ENCODE measurements at regions not wholly inside any gene's neighbourhood (a gene's known extent, or its start where the extent isn't known, plus 50 kb on each side); places are given as distances from the start of the nearest gene placed in this dataset.
A peak's percentile ranks its signal among the peaks of the same experiment; 100 is the strongest.

DNA sequence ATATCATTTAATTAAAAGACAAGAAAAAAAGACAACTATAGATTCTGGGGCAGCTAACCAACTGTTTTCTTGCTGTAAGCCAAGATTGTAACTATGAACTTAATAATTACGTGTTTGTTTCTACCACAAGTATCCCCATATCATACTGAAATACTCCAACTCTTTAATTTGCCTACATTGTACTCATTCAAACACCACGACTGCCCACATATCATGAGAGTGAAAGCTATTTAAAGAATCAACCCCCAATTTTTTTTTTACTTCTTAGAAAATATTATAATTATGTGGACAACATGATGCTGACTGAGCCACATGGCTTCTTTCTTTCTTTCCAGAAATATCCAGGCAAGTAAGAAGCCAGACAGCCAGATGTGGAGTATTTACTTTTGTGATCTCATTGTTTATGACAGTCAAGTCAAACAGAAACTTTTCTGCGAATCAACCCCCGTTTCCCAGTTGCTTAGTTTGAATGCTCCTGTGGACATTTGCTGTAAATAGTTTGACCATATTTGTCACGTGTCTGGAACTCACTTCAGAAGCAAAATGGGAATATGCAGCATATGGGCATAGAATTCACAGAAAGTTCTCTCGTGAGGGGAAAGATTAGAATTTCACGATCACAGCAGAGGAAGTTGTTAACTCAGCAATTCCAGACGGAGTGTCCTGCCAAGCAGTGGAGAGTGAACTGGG is 126.8 kb upstream of the PSMD7 start:
- DNase-seq, result no peak

DNA sequence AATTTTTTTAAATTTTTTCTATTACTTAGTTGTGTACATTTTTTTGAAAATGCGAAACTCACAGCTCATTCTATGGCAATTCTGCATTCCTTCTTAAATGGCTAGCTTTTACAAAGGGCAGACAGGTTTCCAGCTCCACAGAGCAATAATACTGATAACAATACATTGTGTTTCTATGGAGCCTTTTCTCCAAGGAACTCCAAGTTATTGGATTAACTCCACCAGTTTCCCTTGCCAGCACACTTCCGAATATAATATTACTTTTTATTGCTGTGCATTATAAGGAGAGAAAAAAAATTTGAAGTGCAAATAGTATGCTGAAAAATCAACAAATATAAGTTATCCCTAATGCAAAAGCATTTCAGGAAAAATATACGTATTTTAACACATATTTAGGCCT is 127.5 kb upstream of the PSMD7 start:
- DNase-seq, result no peak

DNA sequence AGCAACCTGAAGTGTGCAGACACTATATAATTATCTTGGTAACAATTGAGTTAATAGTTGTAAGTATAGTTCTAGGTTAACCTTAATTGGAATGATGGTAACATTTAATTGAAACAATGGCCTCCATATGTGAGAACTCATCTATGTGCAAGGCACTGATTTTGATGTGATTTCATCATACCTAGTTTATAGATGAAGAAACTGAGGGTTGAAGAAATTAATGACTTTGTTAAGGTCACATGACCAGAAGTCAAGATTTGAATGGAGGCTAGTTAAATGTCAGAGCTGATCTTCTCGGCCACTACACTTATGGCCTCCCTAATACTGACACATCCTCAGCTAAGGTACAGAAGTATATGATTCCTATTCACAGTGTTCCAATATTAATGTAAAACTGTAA is 128.2 kb upstream of the PSMD7 start:
- DNase-seq, result no peak

DNA sequence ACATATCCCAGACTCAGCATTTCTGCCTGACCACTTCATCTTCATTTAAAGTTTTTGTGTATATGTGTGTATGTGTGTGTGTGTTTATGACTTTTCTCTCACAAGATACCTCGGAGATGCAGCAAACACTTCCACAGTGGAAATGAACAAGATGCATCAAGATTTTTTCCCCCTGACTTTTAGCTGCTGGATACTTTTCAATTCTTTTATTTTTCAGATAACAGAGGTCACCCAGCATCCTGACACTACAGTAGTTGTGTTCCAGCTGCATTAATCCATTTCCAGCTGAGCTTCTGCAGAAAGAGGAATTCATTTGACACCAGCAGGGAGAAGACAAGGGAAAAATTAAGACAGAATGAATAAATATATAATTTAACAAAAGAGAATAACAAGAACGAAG is 130.2 kb upstream of the PSMD7 start:
- DNase-seq, result no peak

DNA sequence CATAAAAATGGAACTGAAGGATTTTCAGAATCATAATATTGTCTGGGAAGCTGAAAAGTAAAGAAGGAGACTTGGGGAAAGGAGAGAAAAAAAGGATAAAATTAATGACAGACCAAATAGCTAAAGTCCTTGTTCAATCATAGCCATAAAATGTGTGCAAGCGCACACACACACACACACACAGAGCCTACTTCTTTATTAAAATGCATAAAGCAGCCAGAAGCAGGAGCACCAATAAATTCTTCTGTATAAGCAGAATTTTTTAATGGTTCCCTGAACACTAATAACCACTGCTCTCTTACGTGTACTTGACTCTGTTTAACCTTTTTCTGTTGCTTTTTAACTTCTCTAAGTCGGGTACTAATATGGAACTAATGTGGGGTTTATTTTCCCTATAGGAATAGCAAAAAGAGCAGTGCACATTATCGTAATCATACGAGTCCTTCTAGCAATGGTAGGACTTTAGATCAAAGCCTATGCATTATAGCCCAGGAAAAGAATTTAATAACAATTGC is 131.0 kb upstream of the PSMD7 start:
- no peak for DNase-seq

DNA sequence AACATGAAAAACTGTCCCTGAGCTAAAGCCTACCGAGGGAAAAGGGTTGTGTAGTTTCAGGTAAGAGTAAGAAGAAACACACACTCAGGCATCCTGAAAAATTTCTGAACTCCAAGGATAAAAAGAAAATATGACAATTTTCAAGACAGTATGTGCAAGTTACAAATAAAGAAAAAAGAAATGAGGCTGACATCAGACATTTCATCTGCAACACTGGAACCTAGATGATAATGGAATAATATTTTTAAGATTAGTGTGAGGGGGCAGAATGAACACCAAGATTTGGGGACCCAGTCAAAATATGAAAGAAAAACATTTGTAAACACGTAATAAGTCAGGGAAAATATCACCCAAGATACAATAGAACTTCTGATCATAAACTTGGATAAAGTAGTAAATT is 135.9 kb upstream of the PSMD7 start:
- DNase-seq, result no peak

DNA sequence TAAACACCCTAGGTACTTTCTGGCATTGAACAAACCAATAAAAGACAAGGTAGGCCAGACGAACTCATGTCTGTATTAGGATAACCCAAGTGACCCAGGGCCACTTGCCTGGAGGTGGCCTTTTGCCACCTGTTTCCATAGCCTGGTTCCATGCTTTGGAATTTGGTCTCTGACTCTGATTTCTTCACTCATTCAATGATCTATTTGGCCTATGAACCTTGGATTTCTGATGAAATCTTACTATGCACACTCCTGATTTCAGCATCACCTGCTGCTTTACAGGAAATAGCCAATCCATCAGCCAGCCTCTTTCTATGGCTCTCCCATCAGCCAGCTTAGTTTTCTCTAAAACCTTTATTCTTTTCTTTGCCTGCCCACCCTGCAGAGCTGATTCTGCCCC is 142.8 kb upstream of the PSMD7 start:
- no peak for DNase-seq

DNA sequence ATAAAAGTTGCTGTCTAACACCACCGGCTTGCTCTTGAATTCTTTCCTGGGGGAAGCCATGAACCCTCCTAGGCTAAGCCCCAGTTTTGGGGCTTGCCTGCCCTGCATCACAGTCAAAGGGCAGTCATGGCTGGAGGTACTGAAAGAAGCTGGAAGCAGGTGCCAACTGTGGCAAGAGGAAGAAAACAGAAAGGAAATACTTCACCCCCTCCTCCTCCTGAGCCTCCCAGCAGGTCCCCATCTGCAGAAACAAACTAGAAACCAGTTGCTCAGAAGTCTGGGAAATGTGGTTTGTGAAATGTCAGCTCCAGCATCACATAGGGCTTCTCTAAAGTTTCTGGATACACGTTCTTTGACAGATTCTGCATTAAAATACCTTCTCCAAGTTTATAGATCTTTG is 150.0 kb upstream of the PSMD7 start:
- DNase-seq, result no peak

DNA sequence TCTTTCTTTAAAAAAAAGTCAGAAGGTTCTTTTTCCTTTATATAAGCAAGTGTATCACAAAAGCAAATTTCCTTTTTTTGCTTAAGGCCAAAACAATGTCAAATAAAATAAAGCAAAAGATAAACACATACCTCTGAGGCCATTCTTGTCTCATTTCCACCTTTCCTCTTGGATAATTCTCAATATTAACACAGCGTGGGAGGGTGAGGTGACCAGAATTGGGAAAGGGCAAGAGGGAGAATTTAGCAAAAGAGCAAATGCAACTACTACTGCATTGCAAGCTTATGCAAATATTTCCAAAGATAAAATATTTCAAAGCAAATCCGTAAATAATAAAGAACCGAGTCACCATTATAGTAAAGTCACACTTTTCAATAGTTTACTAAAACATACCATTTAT is 153.4 kb upstream of the PSMD7 start:
- no peak for DNase-seq

DNA sequence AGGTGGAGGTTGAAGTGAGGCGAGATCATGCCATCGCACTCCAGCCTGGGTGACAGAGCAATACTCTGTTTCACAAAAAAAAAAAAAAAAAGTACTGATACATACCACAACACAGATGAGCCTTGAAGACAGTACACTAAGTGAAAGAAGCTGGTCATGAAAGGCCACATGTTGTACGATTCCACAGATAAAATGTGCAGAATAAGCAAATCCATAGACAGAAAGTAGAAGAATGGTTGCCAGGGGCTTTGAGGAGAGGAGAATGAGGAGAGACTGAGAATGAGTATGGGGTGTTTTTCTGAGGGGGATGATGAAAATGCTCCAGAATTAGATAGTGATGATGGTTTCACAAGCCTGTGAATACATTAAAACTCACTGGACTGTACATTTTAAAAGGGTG is 155.6 kb upstream of the PSMD7 start:
- no peak for DNase-seq

DNA sequence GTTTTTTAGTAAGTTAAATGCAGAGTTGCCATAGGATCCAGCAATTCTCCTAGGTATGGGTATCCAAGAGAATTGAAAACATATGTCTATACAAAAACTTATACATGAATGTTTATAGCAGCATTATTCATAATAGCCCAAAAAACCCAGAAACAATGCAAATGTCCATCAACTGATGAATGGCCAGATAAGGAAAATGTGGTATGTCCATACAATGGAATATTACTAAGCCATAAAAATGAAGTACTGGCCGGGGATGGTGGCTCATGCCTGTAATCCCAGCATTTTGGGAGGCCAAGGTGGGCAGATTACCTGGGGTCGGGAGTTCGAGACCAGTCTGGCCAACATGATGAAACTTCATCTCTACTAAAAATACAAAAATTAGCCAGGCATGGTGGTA is 156.1 kb upstream of the PSMD7 start:
- DNase-seq, result no peak

DNA sequence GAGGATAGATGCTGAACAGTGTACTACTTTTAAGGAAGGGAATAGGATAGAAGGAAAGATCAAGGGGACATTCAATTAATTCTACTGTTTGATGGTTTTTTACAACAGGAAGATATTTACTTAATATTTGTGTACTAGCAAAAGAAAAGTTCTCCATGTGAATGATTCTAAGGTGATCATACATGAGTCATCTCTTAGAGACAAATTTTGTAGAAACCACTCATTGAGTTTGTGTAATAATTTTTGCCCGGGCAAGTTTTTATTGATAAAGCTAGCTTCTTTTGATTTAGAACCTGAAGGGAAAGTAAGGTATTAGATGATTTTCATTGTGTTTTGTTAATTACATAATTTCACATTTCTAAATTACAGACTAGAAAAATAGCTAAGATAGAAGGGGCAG is 172.8 kb upstream of the PSMD7 start:
- DNase-seq, result no peak

DNA sequence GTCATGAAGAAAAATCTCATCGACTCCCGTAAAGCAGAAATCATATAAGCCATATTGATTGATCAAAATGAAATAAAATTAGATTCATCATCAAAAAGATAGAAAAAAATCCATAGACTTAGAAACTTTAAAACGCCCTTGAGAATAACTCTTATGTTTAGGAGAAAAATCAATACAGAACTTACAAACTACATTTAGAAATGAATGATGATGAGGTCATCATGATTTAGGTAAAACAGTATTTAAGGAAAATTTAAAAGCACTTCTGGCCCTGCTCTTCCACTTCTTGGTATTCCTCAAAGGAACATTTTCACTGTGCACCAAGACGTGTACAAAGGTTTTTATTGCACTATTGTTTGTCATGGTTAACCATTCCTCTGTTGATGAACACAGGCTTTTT is 173.4 kb upstream of the PSMD7 start:
- DNase-seq, result no peak

DNA sequence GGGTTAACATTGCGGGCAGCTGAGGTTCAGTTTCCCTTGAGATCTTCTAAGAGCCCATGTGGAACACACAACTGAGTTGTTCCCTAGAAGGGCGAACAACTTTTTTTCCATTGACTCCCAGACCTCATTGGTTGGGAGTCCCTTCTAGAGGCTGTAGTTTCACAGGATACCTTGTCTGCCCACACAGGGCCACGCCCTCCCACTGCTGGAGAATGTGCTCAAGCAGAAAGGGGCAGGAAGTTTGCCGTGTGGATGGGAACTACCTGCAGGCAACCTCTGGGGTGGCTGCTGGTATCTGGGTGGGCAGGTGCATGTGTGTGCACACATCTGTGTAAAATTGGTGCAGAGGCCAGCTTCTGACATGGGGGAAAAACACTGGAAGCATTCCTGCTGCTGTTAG is 178.8 kb upstream of the PSMD7 start:
- DNase-seq, result no peak

DNA sequence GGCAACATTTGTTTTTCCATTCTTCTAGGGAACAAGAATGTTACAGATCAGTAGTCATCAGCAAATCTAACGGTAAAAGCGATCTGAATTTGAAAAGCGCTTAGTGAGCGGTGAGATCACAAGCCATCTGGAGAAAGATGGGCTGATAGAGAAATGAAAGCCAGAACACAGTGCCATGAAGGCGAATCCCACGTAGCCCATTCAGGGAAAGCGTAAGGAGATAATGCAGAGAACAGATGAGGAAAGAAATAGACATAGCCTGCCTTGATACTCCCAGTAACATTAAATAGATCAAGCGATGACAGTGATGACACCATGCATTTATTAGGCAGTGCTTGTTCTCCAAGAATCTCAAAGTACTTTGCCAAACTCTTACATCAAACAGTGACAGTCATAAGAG is 183.1 kb upstream of the PSMD7 start:
- no peak for DNase-seq

DNA sequence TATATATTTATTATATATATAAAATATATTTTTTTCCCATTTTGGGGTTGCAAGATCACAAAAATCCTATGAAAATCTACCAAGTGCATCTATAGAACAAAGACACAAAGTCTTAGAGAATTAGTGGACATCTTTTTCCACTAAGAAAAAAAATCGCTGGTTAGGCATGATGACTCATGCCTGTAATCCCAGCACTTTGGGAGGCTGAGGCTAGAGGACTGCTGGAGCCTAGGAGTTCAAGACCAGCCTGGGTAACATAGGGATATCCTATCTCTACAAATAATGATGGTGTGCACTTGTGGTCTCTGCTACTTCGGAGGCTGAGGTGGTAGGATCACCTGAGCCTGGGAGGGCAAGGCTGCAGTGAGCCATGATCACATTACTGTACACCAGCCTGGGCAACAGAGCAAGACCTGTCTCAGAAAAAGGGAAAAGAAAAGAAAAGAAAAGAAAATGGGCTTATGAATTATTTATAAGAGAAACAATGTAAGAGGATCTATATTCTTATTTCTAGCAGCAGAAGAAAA is 185.1 kb upstream of the PSMD7 start:
- no peak for DNase-seq

DNA sequence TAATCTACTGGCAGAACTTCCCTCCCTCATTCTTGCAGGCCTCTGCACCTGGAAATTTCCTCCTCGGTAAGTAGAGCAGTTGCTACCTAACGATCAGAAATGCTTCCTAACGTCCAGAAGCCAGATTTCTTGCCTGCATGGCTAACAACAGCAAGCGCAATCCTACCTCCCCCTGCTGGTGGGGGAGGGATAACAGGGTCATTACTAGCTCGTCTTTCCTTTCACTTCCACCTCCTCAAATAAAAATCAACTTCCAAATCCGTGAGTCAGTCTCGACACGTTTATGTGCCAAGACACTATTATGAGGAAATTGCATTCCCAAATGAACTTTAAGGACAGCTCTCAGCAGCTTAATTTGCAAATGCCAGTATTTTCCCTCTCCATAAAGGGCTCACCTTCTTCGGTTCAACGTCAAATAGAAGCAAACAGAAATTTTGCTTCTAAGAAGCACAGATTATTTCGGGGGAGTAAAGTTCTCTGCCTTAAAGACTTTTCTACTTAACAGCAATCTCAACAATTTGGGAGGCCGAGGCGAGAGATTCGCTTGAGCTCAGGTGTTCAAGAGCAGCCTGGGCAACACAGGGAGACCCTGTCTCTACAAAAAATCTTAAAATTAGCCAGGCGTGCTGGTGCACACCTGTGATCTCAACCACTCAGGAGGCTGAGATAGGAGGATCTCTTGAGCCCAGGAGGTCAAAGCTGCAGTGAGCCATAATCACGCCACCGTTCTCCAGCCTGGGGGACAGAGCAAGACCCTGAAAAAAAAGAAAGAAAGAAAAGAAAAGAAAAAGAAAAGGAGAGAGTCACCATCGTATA is 188.6 kb upstream of the PSMD7 start:
- peak; percentile 25 for DNase-seq

DNA sequence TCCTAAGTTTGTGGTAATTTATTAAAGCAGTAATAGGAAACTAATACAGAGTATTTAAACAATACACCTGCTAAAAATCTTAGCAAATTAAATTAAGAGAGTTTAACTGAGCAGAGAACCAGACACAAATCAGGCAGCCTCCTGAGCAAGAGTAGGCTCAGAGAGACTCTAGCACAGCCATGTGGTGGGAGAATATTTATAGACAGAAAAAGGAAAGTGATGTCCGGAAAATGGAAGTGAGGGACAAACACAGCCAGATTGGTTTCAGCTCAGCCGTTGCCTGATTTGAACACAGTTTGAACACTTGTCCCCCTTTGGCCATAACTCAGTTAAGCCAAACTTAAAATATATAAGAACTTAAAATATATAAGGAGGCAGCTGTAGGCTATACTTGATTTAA is 192.6 kb upstream of the PSMD7 start:
- no peak for DNase-seq

DNA sequence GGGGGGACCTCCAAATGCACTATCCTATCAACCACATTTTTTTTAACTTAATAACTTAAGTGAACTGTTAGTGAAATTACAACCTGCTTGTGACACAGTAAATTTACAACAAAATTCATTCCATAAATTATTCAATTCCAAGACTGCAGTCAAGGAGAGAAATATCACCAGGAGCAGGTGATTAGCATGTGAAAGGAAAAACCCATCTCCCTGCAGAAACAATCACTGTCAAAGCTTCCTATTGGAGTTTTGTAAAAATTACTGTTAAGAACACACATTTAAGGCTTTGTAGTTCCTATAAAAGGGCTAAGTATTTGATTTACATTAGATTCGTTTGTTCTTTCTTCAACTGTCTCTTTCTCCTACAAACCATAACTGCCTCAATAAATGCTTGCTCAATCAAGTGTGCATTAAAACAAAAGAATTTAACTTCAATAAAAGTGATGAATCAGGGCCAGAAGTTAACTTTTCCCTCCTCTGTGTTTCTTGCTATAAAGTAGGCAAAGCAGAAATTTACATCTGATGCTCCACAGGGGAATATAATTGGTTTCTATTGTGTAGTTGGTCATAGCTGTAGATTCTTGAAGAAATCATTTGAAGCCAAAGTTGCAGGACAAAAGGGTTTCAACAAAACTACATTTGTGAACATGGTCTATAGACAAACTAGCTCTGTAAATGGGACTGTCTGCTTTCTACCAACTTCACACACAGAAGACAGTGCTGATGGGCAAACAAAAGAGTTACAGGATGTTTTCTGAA is 195.1 kb upstream of the PSMD7 start:
- no peak for DNase-seq

DNA sequence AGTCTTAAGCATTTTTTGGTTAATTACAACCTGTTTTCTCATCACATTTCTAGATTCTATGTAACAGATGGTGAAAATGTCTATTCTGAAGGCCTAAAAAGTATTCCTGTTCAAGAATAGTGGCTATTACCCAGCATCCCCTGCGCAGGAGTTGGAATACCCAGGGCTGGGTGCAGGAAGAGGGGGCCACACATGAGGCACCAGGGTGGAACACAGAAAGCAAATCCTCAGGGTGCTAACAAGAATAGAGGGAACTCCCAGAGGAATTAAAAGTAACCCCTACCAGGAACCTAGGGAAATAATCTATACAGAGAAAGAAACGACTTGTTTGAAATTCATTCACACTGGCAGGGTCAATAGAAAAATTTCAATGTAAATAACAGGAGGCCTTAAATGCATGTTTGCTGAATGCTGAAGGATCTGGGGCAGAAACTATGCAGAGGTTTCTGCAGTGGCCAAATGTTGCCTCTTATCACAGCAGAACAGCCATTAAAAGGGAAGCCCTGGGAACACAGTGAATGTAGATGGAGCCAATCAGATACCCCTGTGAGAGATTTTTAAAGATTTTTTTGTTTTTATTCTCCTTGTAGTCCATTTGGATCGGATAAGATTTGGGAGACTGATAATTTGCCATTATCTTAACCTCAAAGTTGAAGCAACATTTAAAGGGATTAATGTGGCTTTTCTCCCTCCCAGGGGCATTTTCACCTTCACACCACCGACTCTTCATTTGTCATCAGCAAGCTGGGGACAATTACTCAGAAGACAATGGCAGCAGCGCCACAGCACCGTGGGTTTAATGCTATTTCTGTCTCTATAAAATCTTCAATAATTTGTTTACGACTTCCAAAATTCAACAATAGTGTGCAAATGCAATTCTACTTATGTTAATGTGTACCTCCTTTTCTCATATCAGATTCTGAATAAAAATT is 196.0 kb upstream of the PSMD7 start:
- no peak for DNase-seq

DNA sequence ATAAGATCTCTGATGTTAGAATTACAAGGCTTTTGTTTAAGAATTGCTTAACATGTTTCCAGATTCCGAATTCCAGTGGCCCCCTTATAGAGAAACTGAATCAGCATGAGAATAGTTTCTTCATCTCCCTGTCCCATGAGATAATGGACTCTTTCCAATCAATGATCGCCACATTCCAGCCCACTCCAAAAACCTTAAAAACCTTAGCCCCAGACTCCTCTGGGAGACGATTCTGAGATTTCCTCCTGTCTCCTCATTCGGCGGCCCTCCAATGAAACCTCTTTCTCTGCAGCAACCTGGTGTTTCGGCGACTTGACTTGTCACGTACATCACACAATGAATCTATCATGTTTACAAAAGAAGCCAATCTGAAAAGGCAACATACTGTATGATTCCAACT is 197.1 kb upstream of the PSMD7 start:
- DNase-seq, result no peak

DNA sequence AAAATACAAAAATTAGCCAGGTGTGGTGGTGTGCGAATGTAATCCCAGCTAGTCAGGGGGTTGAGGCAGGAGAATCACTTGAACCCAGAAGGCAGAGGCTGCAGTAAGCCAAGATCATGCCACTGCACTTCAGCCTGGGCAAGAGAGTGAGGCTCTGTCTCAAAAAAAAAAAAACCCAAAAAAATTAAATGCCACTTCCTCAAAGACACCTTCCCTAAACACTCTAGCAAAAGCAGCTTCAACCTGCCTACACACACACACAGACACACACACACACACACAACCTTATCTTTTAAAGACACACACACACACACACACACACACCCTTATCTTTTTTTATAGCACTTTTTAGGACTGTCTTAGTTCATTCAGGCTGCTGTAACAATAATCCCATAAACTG is 201.7 kb upstream of the PSMD7 start:
- no peak for DNase-seq
